GM20431 (cell line): ENCODE measurements at regions not wholly inside any gene's neighbourhood (a gene's known extent, or its start where the extent isn't known, plus 50 kb on each side); places are given as distances from the start of the nearest gene placed in this dataset.

Source experiments
- in situ Hi-C: fragments of 300-500 bp; cut with MseI, MboI; formaldehyde crosslinking; loops from one replicate; pipeline ENCODE4 v1.15.0; 2020; ENCODE audit warnings: low sequenced_read_pairs; ENCODE audit not compliant: unreplicated experiment

- in situ Hi-C loops, result no loop called here
Measured at GRCh38 chr5:7185742-7186141, 210.2 kb upstream of the ADCY2 start.

GRCh38 chr5:7186818-7187217 lies 209.1 kb upstream of the ADCY2 start:
- in situ Hi-C loops, result no loop called here

GRCh38 chr5:7190712-7191250 lies 205.2 kb upstream of the ADCY2 start:
- in situ Hi-C loops, result no loop called here

GRCh38 chr5:7192016-7192415 lies 203.9 kb upstream of the ADCY2 start:
- in situ Hi-C loops, result no loop called here

GRCh38 chr5:7202846-7203245 lies 193.1 kb upstream of the ADCY2 start:
- in situ Hi-C loops, result no loop called here

GRCh38 chr5:7207979-7208378 lies 188.0 kb upstream of the ADCY2 start:
- in situ Hi-C loops, result no loop called here

- in situ Hi-C loops, result no loop called here
Measured at GRCh38 chr5:7208938-7209337, 187.0 kb upstream of the ADCY2 start.

GRCh38 chr5:7209658-7210057 lies 186.3 kb upstream of the ADCY2 start:
- in situ Hi-C loops, result no loop called here

GRCh38 chr5:7210549-7210948 lies 185.4 kb upstream of the ADCY2 start:
- in situ Hi-C loops, result no loop called here

GRCh38 chr5:7213525-7213924 lies 182.4 kb upstream of the ADCY2 start:
- in situ Hi-C loops, result no loop called here

- in situ Hi-C loops, result no loop called here
Measured at GRCh38 chr5:7214906-7215416, 181.0 kb upstream of the ADCY2 start.

- in situ Hi-C loops, result no loop called here
Measured at GRCh38 chr5:7218141-7218540, 177.8 kb upstream of the ADCY2 start.

- in situ Hi-C loops, result no loop called here
Measured at GRCh38 chr5:7220156-7220555, 175.8 kb upstream of the ADCY2 start.

GRCh38 chr5:7221041-7221440 lies 174.9 kb upstream of the ADCY2 start:
- in situ Hi-C loops, result no loop called here

GRCh38 chr5:7225826-7226225 lies 170.1 kb upstream of the ADCY2 start:
- in situ Hi-C loops, result no loop called here

GRCh38 chr5:7242118-7242710 lies 153.7 kb upstream of the ADCY2 start:
- in situ Hi-C loops, result no loop called here

- in situ Hi-C loops, result no loop called here
Measured at GRCh38 chr5:7244208-7244607, 151.7 kb upstream of the ADCY2 start.

- in situ Hi-C loops, result no loop called here
Measured at GRCh38 chr5:7245121-7245651, 150.8 kb upstream of the ADCY2 start.

GRCh38 chr5:7246287-7246686 lies 149.7 kb upstream of the ADCY2 start:
- in situ Hi-C loops, result no loop called here

- in situ Hi-C loops, result no loop called here
Measured at GRCh38 chr5:7250004-7250403, 145.9 kb upstream of the ADCY2 start.

- in situ Hi-C loops, result no loop called here
Measured at GRCh38 chr5:7250611-7251010, 145.3 kb upstream of the ADCY2 start.

- in situ Hi-C loops, result no loop called here
Measured at GRCh38 chr5:7251132-7251531, 144.8 kb upstream of the ADCY2 start.
